Amygdala (tissue), 56 donors: ENCODE measurements at regions not wholly inside any gene's neighbourhood (a gene's known extent, or its start where the extent isn't known, plus 50 kb on each side); places are given as distances from the start of the nearest gene placed in this dataset.

Source experiments
- DNase-seq, 56 donors: peaks; one replicate each; lab custom pipeline; 2025; lab: John Stamatoyannopoulos, UW

DNA sequence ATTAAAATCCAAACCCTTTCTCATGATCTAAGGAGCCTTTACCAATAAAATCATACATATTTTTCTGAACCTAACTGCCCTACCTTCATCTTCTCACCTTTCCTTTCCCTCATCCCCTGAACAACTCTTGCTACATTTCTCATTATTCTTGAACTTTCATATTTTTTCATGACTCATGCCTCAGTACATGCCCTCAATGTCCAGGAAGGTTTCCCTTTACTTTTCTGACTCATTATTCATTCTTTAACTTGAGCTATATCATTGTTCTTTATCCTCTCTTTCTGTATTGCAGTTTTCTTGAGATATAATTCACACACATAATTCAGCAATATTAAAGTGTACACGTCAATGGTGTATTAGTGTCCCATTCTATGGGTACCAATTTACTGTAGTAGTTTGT lies 231.0 kb downstream of the ALG10B start:
- no peak for DNase-seq

DNA sequence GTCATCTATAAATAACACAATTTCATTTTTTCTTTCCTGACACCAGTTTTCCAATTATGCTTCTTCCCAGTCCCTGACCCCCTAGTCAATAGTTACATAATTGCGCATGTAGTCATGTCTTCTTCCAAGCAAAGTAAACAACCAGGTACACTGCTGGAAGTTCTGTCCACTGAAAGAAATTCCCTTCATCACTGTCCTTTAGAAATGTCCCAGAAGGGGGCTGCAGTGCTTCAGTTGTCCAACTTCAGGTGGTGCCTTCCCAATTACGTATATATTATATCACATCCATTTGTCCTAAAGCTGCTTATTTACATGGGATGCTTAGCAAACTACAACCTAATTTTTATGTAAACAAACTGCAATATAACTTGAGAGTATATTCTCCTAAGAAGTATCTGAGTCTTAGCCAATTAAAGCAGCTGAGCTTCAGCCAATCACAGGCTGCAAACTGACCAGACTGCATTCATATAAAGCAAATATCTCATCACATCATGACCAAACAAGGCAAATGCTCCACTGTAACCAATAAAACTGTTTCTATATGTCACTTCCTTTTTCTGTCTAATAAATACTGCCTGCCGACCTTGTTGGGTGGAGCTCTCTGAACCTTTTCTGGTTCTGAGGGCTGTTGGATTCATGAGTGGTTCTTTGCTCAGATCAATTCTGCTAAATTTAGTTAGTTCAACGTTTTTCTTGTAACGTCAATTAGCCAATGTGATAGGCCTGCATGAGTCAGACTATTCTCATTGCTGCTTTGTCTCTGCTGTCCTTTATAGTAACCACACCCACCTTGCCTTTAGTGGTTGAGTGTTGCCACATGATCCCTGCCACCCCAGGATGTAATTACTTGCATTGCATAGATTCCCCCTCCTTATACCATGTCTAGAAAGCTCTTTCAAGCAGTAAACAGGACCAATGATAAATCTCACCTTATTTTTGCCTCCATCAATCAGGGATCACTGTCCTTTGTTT lies 239.3 kb downstream of the ALG10B start:
- DNase-seq = no peak

DNA sequence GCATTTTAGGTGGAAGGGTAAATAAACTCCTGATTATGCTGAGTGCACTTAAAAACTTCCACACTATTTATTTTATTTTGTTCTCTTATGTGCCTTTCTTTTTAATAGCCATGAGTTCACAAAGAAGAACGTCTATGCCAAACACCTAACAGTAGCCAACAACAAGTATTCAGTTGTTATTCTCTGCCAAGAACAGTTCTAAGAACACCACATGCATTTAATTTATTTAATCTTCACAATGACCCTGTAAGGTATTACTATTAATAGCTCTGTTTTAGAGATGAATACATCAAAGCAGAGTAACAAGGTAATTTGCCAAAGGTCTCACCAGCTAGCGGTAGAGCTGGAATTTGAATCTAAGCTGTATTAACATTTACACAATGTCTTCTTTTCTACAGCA lies 240.1 kb downstream of the ALG10B start:
- no peak for DNase-seq

DNA sequence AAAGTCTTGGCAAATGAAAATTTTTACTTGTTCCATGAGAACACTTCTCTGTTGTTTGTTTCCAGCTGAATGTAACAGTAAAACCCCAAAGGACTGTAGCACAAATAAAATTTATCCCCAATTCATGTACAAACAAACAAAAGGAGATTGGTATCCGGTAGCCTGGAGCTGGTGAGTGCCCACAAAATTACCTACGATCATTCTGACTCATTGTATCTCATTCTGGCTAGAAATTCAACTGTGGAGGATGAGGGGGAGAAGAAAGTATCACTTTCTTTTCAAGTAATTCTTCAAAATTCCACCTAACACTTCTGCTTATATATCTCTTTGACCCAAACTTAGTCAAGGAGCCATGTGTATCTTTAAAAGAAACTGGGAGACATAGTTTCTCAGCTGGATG lies 268.5 kb downstream of the ALG10B start:
- no peak for DNase-seq

DNA sequence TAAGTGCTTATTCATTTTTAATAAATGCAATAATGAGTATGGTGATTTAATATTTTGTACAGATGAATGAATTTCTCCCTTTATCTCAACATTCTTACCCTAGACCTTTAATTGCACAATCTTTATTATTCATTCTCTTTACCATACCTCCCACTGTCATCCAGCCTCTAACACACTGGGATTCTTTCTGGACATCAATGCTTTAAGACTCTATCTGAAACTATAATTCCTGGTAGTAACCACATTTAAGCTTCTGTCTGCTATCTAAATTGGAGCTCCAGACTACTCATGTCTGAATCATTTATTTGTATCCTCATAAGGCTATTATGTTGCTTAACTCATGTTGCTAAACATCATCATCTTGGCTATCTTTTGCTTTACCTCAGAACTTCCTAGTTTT lies 270.2 kb downstream of the ALG10B start:
- DNase-seq = no peak

- no peak for DNase-seq
Measured at GRCh38 chr12:38587594-38587993, 271.0 kb downstream of the ALG10B start.

- no peak for DNase-seq
Measured at GRCh38 chr12:38588624-38589305, 272.2 kb downstream of the ALG10B start.

GRCh38 chr12:38589306-38589632 lies 272.7 kb downstream of the ALG10B start:
- DNase-seq = no peak

- DNase-seq = no peak
Measured at GRCh38 chr12:38601949-38602348, 285.4 kb downstream of the ALG10B start.
